Anterior cingulate cortex (tissue), 58 donors: ENCODE measurements at regions not wholly inside any gene's neighbourhood (a gene's known extent, or its start where the extent isn't known, plus 50 kb on each side); places are given as distances from the start of the nearest gene placed in this dataset.

Experiments used
- DNase-seq, 58 donors: peaks; one replicate each; lab custom pipeline; 2025; lab: John Stamatoyannopoulos, UW

GRCh38 chr18:55651236-55651635, 63.2 kb upstream of the TCF4 start:
- DNase-seq, result no peak

GRCh38 chr18:55650363-55650870, 62.4 kb upstream of the TCF4 start:
- DNase-seq, result no peak

- peak in 2 of 58 donors; percentile 1 to 6 for DNase-seq
These were observed 59.3 kb upstream of the TCF4 start for GRCh38 chr18:55647331-55647730.

- no peak for DNase-seq
These were observed 54.2 kb upstream of the TCF4 start for GRCh38 chr18:55642191-55642590.

GRCh38 chr18:55641486-55641885, 53.5 kb upstream of the TCF4 start:
- no peak for DNase-seq
